ENCODE measurements at regions not wholly inside any gene's neighbourhood (a gene's known extent, or its start where the extent isn't known, plus 50 kb on each side); places are given as distances from the start of the nearest gene placed in this dataset.

DNA sequence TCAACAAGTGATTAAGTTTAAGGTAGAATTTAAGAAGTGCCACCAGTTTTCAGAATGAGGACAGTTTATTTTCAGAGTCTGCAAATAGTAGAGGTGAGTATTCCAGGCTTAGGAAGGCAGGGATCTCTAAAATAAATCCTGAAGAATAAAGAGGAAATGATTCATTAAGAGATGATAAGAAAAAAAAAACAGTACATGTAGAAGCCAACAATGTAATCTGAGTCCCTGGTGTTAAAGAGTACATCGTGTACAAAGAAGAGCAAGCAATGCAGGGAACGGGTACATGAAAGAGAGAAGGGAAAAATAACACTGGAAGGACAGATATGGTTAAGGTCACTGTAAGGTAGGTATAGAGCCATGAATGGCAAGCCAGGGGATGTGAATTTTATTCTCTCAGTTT is 95.2 kb upstream of the FOXG1 start:
- Histone ChIP-seq H3K27ac (ENCODE audit: control insufficient read depth, insufficient read depth, low read length) (peak overlapping the region; percentile 66), H3K9me1 (ENCODE audit: control insufficient read depth, extremely low read depth, insufficient read depth, low read length) (no peaks in the 10 kb centered on the region), H3K79me2 (ENCODE audit: control insufficient read depth, insufficient read depth, low read length) (no peaks in the 10 kb centered on the region), H3K4me1 (ENCODE audit: control insufficient read depth, extremely low read depth, insufficient read depth, low read length) (peaks cover 34% of the 10 kb centered on the region), H3K4me2 (ENCODE audit: control insufficient read depth, extremely low read depth, insufficient read depth, low read depth, low read length) (peak overlapping the region; percentile 76), H2AFZ (ENCODE audit: control insufficient read depth, low read length) (peak overlapping the region; percentile 70), H3K36me3 (ENCODE audit: control insufficient read depth in 2 of 2, extremely low read depth in 1 of 2, insufficient read depth in 2 of 2, low read length in 2 of 2) (no peaks in the 10 kb centered on the region), H3K9me3 (ENCODE audit: control insufficient read depth, low read depth, low read length) (no peaks in the 10 kb centered on the region), H4K20me1 (ENCODE audit: control insufficient read depth, extremely low read depth, insufficient read depth, low read length) (no peaks in the 10 kb centered on the region), H3K27me3 (ENCODE audit: control insufficient read depth, extremely low read depth, insufficient read depth, low read length) (no peaks in the 10 kb centered on the region), H3K4me3 (ENCODE audit: control insufficient read depth in 2 of 3, extremely low read depth in 1 of 3, insufficient read depth in 2 of 3, low read depth in 1 of 3, low read length in 3 of 3) (peak overlapping the region in 2 of 3 experiments; percentile 25 to 47), H3K9ac (ENCODE audit: control insufficient read depth, extremely low read depth, insufficient read depth, low read length) (no peak overlapping the region)
- DNase-seq (ENCODE audit: low read depth, low spot score) (no peak), FAIRE-seq (peak; percentile 84)
- dilution Hi-C loops (cut with MboI; ENCODE audit: extremely low pct_ligation_motif_present, low sequenced_read_pairs) = no loop called here
- no peak for TF ChIP-seq EZH2 (IDR thresholded peaks at IDR 0.05; ENCODE audit: low read length)
- TF ChIP-seq, protein P1, sequence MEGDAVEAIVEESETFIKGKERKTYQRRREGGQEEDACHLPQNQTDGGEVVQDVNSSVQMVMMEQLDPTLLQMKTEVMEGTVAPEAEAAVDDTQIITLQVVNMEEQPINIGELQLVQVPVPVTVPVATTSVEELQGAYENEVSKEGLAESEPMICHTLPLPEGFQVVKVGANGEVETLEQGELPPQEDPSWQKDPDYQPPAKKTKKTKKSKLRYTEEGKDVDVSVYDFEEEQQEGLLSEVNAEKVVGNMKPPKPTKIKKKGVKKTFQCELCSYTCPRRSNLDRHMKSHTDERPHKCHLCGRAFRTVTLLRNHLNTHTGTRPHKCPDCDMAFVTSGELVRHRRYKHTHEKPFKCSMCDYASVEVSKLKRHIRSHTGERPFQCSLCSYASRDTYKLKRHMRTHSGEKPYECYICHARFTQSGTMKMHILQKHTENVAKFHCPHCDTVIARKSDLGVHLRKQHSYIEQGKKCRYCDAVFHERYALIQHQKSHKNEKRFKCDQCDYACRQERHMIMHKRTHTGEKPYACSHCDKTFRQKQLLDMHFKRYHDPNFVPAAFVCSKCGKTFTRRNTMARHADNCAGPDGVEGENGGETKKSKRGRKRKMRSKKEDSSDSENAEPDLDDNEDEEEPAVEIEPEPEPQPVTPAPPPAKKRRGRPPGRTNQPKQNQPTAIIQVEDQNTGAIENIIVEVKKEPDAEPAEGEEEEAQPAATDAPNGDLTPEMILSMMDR (optimal IDR thresholded peaks at IDR 0.05 in 1 of 3, IDR thresholded peaks at IDR 0.05 in 1 of 3, conservative IDR thresholded peaks at IDR 0.05 in 1 of 3; ENCODE audit: extremely low read depth in 1 of 3, insufficient read depth in 2 of 3, low read length in 3 of 3) = no peak

DNA sequence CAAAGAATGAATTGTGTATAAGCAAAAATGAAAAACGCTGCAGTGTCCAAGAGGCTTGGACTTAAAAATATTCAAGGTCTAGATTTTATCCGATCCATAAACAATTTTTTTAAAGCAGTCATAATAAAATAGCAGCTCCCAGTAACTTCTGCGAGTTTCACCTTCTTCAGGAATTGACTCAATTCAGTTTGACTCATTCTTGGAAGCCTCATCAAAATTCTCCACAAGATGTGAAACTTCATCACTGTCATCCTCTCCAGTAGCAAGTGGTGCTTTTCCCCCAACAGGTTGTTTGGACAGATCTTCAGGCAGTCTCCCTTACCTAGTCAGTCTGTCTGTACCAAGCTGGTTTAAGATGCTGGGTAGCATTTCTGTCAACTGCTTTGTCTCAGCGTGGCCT is 93.5 kb upstream of the FOXG1 start:
- no peaks in the 10 kb centered on the region for H4K20me1 ChIP-seq (ENCODE audit: control insufficient read depth, extremely low read depth, insufficient read depth, low read length)
- no peak overlapping the region for H3K4me2 ChIP-seq (ENCODE audit: control insufficient read depth, extremely low read depth, insufficient read depth, low read depth, low read length)
- no peak overlapping the region for H3K27ac ChIP-seq (ENCODE audit: control insufficient read depth, insufficient read depth, low read length)
- no peaks in the 10 kb centered on the region for H3K36me3 ChIP-seq (ENCODE audit: control insufficient read depth in 2 of 2, extremely low read depth in 1 of 2, insufficient read depth in 2 of 2, low read length in 2 of 2)
- no peaks in the 10 kb centered on the region for H3K27me3 ChIP-seq (ENCODE audit: control insufficient read depth, extremely low read depth, insufficient read depth, low read length)
- H3K79me2 ChIP-seq (ENCODE audit: control insufficient read depth, insufficient read depth, low read length) = no peaks in the 10 kb centered on the region
- TF ChIP-seq, protein P1 (optimal IDR thresholded peaks at IDR 0.05 in 1 of 3, IDR thresholded peaks at IDR 0.05 in 1 of 3, conservative IDR thresholded peaks at IDR 0.05 in 1 of 3; ENCODE audit: extremely low read depth in 1 of 3, insufficient read depth in 2 of 3, low read length in 3 of 3) = no peak
- TF ChIP-seq EZH2 (IDR thresholded peaks at IDR 0.05; ENCODE audit: low read length) = no peak
- H3K9me1 ChIP-seq (ENCODE audit: control insufficient read depth, extremely low read depth, insufficient read depth, low read length) = no peaks in the 10 kb centered on the region
- no peaks in the 10 kb centered on the region for H3K9me3 ChIP-seq (ENCODE audit: control insufficient read depth, low read depth, low read length)
- dilution Hi-C loops (cut with MboI; ENCODE audit: extremely low pct_ligation_motif_present, low sequenced_read_pairs) = no loop called here
- DNase-seq (ENCODE audit: low read depth, low spot score) (no peak), FAIRE-seq (no peak)
- no peak overlapping the region for H2AFZ ChIP-seq (ENCODE audit: control insufficient read depth, low read length)
- H3K4me1 ChIP-seq (ENCODE audit: control insufficient read depth, extremely low read depth, insufficient read depth, low read length) = peaks cover 46% of the 10 kb centered on the region
- no peak overlapping the region for H3K4me3 ChIP-seq (ENCODE audit: control insufficient read depth in 2 of 3, extremely low read depth in 1 of 3, insufficient read depth in 2 of 3, low read depth in 1 of 3, low read length in 3 of 3)
- H3K9ac ChIP-seq (ENCODE audit: control insufficient read depth, extremely low read depth, insufficient read depth, low read length) = no peak overlapping the region

Data from keratinocyte (primary cell).